ENCODE measurements at regions not wholly inside any gene's neighbourhood (a gene's known extent, or its start where the extent isn't known, plus 50 kb on each side); places are given as distances from the start of the nearest gene placed in this dataset.

DNA sequence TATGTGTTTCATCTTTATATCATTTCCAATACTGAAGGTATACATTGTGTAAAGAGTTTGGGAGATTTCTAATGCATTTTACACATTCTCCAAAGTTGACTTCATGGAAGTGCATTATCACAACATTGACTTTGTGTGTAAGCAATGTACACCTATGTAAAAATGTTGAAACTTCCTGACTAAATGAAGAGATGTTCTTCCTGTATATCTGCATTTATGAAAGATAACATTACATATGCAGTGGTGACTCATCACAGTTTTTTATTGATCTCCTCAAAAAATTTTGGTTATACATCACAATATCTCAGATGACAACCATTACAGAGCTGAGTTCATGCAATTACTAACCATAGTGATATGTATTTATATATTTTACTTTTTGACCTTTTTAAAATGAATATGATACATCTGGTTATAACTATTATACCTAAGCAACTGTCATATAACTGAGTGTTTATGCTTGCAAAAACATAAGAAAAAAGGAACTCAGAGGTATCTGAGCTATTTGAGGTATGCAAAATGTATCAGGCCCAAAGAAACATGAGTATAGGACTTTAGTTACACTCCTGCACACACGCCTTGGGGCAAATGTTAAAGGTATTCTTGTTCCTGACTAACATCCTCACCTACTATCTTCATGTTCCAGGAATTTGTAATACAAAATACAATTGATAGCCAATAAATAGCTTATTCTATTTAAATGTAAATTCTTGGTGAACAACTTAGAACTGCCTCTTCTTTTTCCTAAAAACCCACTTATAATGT, 88.2 kb upstream of the OLFM3 start:
- no peaks in the 10 kb centered on the region for H3K4me1 ChIP-seq (ENCODE audit: insufficient read depth, low read length)
- no peak for DNase-seq
- no peaks in the 10 kb centered on the region for H3K27me3 ChIP-seq (ENCODE audit: insufficient read depth, low read length, poor library complexity, severe bottlenecking)
- no peak overlapping the region for H3K4me3 ChIP-seq (ENCODE audit: low read length)
- ChIA-PET CTCF (no interaction called here), POLR2A (no interaction called here)
- Mint-ChIP-seq H3K27me3 (no peaks in the 10 kb centered on the region), H3K4me3 (no peak overlapping the region), H3K9me3 (peaks cover 0 to 20% (median 2%) of the 10 kb centered on the region in 5 donors), H3K27ac (no peak overlapping the region), H3K4me1 (no peaks in the 10 kb centered on the region), H3K36me3 (no peaks in the 10 kb centered on the region)
- H3K36me3 ChIP-seq (ENCODE audit: insufficient read depth, low read length) = no peaks in the 10 kb centered on the region
- H3K27ac ChIP-seq (ENCODE audit: low read depth, low read length) = no peak overlapping the region
- no peaks in the 10 kb centered on the region for H3K9me3 ChIP-seq (ENCODE audit: low read length)

GRCh38 chr1:102083192-102083591, 86.5 kb upstream of the OLFM3 start:
- H3K4me3 ChIP-seq (ENCODE audit: low read length) = no peak overlapping the region
- DNase-seq = no peak
- H3K4me1 ChIP-seq (ENCODE audit: insufficient read depth, low read length) = no peaks in the 10 kb centered on the region
- no peak overlapping the region for H3K27ac ChIP-seq (ENCODE audit: low read depth, low read length)
- no peaks in the 10 kb centered on the region for H3K36me3 ChIP-seq (ENCODE audit: insufficient read depth, low read length)
- H3K27me3 Mint-ChIP-seq = no peaks in the 10 kb centered on the region
- no peaks in the 10 kb centered on the region for H3K9me3 ChIP-seq (ENCODE audit: low read length)
- H3K4me1 Mint-ChIP-seq = no peaks in the 10 kb centered on the region
- no peak overlapping the region for H3K27ac Mint-ChIP-seq
- no peaks in the 10 kb centered on the region for H3K27me3 ChIP-seq (ENCODE audit: insufficient read depth, low read length, poor library complexity, severe bottlenecking)
- CTCF ChIA-PET = no interaction called here
- no peaks in the 10 kb centered on the region for H3K36me3 Mint-ChIP-seq
- H3K9me3 Mint-ChIP-seq = peaks cover 0 to 15% (median 4%) of the 10 kb centered on the region in 5 donors
- POLR2A ChIA-PET = no interaction called here
- H3K4me3 Mint-ChIP-seq = no peak overlapping the region

DNA sequence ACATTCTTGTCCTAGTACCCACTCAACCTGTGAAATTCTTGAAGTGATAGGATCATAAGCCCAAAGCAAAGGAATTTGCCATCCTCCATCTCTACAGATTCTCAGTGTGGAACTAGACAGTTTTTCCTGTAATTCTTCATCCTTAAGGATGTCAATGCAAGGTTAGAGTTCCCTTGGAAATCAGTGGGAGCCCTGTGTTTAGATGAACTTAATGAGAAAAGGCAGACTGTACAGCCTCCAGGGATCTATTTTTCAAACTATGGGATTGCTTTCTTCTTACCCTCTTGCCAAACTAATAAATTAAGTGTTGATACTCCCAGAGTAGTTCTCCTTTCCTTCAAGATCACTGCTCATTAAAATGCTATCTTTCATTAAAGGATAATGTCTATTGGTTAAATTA, 78.1 kb upstream of the OLFM3 start:
- Mint-ChIP-seq H3K27ac (no peak overlapping the region), H3K4me1 (no peaks in the 10 kb centered on the region), H3K27me3 (no peaks in the 10 kb centered on the region), H3K9me3 (peaks cover 0 to 5% (median 3%) of the 10 kb centered on the region in 5 donors), H3K36me3 (no peaks in the 10 kb centered on the region), H3K4me3 (no peak overlapping the region)
- no peak overlapping the region for H3K4me3 ChIP-seq (ENCODE audit: low read length)
- no peaks in the 10 kb centered on the region for H3K36me3 ChIP-seq (ENCODE audit: insufficient read depth, low read length)
- no peak for DNase-seq
- H3K4me1 ChIP-seq (ENCODE audit: insufficient read depth, low read length) = no peaks in the 10 kb centered on the region
- POLR2A ChIA-PET = no interaction called here
- no peaks in the 10 kb centered on the region for H3K9me3 ChIP-seq (ENCODE audit: low read length)
- CTCF ChIA-PET = no interaction called here
- no peak overlapping the region for H3K27ac ChIP-seq (ENCODE audit: low read depth, low read length)
- H3K27me3 ChIP-seq (ENCODE audit: insufficient read depth, low read length, poor library complexity, severe bottlenecking) = no peaks in the 10 kb centered on the region

GRCh38 chr1:102071451-102071850, 74.7 kb upstream of the OLFM3 start:
- CTCF ChIA-PET = no interaction called here

GRCh38 chr1:102050556-102050955, 53.8 kb upstream of the OLFM3 start:
- H3K4me1 ChIP-seq (ENCODE audit: insufficient read depth, low read length) = no peaks in the 10 kb centered on the region
- peaks cover 0 to 1% (median 0%) of the 10 kb centered on the region in 3 donors for H3K36me3 Mint-ChIP-seq
- H3K4me3 ChIP-seq (ENCODE audit: low read length) = no peak overlapping the region
- no peak overlapping the region for H3K27ac Mint-ChIP-seq
- H3K36me3 ChIP-seq (ENCODE audit: insufficient read depth, low read length) = no peaks in the 10 kb centered on the region
- no peaks in the 10 kb centered on the region for H3K4me1 Mint-ChIP-seq
- H3K9me3 Mint-ChIP-seq = peaks cover 0 to 7% (median 0%) of the 10 kb centered on the region in 5 donors
- no peak overlapping the region for H3K27ac ChIP-seq (ENCODE audit: low read depth, low read length)
- H3K4me3 Mint-ChIP-seq = no peak overlapping the region
- CTCF ChIA-PET = no interaction called here
- POLR2A ChIA-PET = no interaction called here
- no peak for DNase-seq
- H3K27me3 Mint-ChIP-seq = no peaks in the 10 kb centered on the region
- H3K9me3 ChIP-seq (ENCODE audit: low read length) = no peaks in the 10 kb centered on the region
- H3K27me3 ChIP-seq (ENCODE audit: insufficient read depth, low read length, poor library complexity, severe bottlenecking) = no peaks in the 10 kb centered on the region

More at GRCh38 chr1:102071451-102071850, 74.7 kb upstream of the OLFM3 start:
- Histone ChIP-seq H3K27me3 (ENCODE audit: insufficient read depth, low read length, poor library complexity, severe bottlenecking) (no peaks in the 10 kb centered on the region), H3K4me1 (ENCODE audit: insufficient read depth, low read length) (no peaks in the 10 kb centered on the region), H3K36me3 (ENCODE audit: insufficient read depth, low read length) (no peaks in the 10 kb centered on the region), H3K4me3 (ENCODE audit: low read length) (no peak overlapping the region), H3K27ac (ENCODE audit: low read depth, low read length) (no peak overlapping the region), H3K9me3 (ENCODE audit: low read length) (no peaks in the 10 kb centered on the region)
- Mint-ChIP-seq H3K27me3 (no peaks in the 10 kb centered on the region), H3K4me1 (no peaks in the 10 kb centered on the region), H3K9me3 (peaks cover 0 to 20% (median 0%) of the 10 kb centered on the region in 5 donors), H3K4me3 (no peak overlapping the region), H3K27ac (no peak overlapping the region), H3K36me3 (no peaks in the 10 kb centered on the region)
- no peak for DNase-seq
- POLR2A ChIA-PET = no interaction called here

DNA sequence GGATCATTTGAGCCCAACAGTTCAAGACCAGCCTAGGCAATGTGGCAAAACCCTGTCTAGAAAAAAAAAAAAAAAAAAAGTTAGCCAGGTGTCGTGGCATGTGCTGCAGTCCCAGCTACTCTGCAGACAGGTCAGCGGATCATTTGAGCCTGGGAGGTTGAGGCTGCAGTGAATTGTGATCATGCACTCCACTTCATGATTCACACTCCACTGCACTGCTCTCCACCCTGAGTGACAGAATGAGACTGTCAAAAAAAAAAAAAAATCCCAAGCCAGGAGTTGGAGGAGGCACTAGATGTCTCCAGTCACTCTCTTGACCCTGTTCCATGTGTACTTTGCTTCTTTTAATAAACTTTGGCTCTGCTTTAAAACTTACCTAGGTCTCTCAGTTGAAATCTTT, 51.0 kb upstream of the OLFM3 start:
- Mint-ChIP-seq H3K27ac (no peak overlapping the region), H3K36me3 (peaks cover 0 to 1% (median 0%) of the 10 kb centered on the region in 3 donors), H3K27me3 (peaks cover 0 to 2% of the 10 kb centered on the region in 2 donors), H3K4me1 (no peaks in the 10 kb centered on the region), H3K9me3 (peaks cover 0 to 2% (median 0%) of the 10 kb centered on the region in 5 donors), H3K4me3 (no peak overlapping the region)
- H3K27ac ChIP-seq (ENCODE audit: low read depth, low read length) = no peak overlapping the region
- no peaks in the 10 kb centered on the region for H3K9me3 ChIP-seq (ENCODE audit: low read length)
- DNase-seq = no peak
- POLR2A ChIA-PET = no interaction called here
- no peak overlapping the region for H3K4me3 ChIP-seq (ENCODE audit: low read length)
- CTCF ChIA-PET = no interaction called here
- H3K4me1 ChIP-seq (ENCODE audit: insufficient read depth, low read length) = no peaks in the 10 kb centered on the region
- H3K27me3 ChIP-seq (ENCODE audit: insufficient read depth, low read length, poor library complexity, severe bottlenecking) = no peaks in the 10 kb centered on the region
- no peaks in the 10 kb centered on the region for H3K36me3 ChIP-seq (ENCODE audit: insufficient read depth, low read length)
